ENCODE measurements at regions not wholly inside any gene's neighbourhood (a gene's known extent, or its start where the extent isn't known, plus 50 kb on each side); places are given as distances from the start of the nearest gene placed in this dataset.
"Not testable (repeated sequence)": the region's sequence is repeated elsewhere in the genome, so short reads cannot be mapped to it uniquely, and the experiment has no call there.

GRCh38 chr21:36207577-36208320, 51.1 kb downstream of the DOP1B start:
- DNase-seq = peak in 1 of 2 experiments; percentile 40

GRCh38 chr21:36208326-36209013, 51.8 kb downstream of the DOP1B start:
- DNase-seq = no peak

GRCh38 chr21:36209626-36210171, 53.1 kb downstream of the DOP1B start:
- DNase-seq = peak in 1 of 2 experiments; percentile 46

GRCh38 chr21:36210779-36211659, 54.4 kb downstream of the DOP1B start:
- no peak for DNase-seq

- DNase-seq = peak in 1 of 2 experiments; percentile 7
Measured at GRCh38 chr21:36211660-36212512, 55.3 kb downstream of the DOP1B start.

- DNase-seq = no peak
Measured at GRCh38 chr21:36212513-36212780, 55.8 kb downstream of the DOP1B start.

GRCh38 chr21:36214561-36214960, 57.9 kb downstream of the DOP1B start:
- DNase-seq = no peak

- no peak for DNase-seq
Measured at GRCh38 chr21:36217743-36218142, 61.1 kb downstream of the DOP1B start.

GRCh38 chr21:36218691-36219090, 62.1 kb downstream of the DOP1B start:
- no peak for DNase-seq

GRCh38 chr21:36223451-36223850, 66.8 kb downstream of the DOP1B start:
- DNase-seq = no peak

GRCh38 chr21:36229181-36229580, 72.6 kb downstream of the DOP1B start:
- no peak for DNase-seq

GRCh38 chr21:36231444-36231843, 74.8 kb downstream of the DOP1B start:
- DNase-seq = not testable (repeated sequence)

- no peak for DNase-seq
Measured at GRCh38 chr21:36232641-36233040, 76.0 kb downstream of the DOP1B start.

- DNase-seq = no peak
Measured at GRCh38 chr21:36235058-36235582, 78.5 kb downstream of the DOP1B start.

GRCh38 chr21:36236052-36236730, 79.6 kb downstream of the DOP1B start:
- no peak for DNase-seq

- DNase-seq = no peak
Measured at GRCh38 chr21:36237441-36237840, 80.8 kb downstream of the DOP1B start.

- DNase-seq = no peak
Measured at GRCh38 chr21:36239585-36239984, 80.4 kb upstream of the MORC3 start.

- no peak for DNase-seq
Measured at GRCh38 chr21:36241717-36242116, 78.3 kb upstream of the MORC3 start.

GRCh38 chr21:36245115-36245514, 74.9 kb upstream of the MORC3 start:
- no peak for DNase-seq

- no peak for DNase-seq
Measured at GRCh38 chr21:36245649-36246048, 74.3 kb upstream of the MORC3 start.

- no peak for DNase-seq
Measured at GRCh38 chr21:36246080-36246631, 73.8 kb upstream of the MORC3 start.

All from SW 1271 (cell line).